GM19463 (cell line): ENCODE measurements at regions not wholly inside any gene's neighbourhood (a gene's known extent, or its start where the extent isn't known, plus 50 kb on each side); places are given as distances from the start of the nearest gene placed in this dataset.
A peak's percentile ranks its signal among the peaks of the same experiment; 100 is the strongest.
"Not testable (repeated sequence)": the region's sequence is repeated elsewhere in the genome, so short reads cannot be mapped to it uniquely, and the experiment has no call there.

ENCODE experiments used
- ATAC-seq: cut with Tn5 transposase; IDR thresholded peaks from one replicate; pipeline ENCODE4 v1.9.1; 2021; ENCODE audit warnings: mild to moderate bottlenecking, moderate library complexity; ENCODE audit not compliant: unreplicated experiment

GRCh38 chr5:177941386-177941785 is 54.7 kb downstream of the PROP1 start:
- not testable (repeated sequence) for ATAC-seq

DNA sequence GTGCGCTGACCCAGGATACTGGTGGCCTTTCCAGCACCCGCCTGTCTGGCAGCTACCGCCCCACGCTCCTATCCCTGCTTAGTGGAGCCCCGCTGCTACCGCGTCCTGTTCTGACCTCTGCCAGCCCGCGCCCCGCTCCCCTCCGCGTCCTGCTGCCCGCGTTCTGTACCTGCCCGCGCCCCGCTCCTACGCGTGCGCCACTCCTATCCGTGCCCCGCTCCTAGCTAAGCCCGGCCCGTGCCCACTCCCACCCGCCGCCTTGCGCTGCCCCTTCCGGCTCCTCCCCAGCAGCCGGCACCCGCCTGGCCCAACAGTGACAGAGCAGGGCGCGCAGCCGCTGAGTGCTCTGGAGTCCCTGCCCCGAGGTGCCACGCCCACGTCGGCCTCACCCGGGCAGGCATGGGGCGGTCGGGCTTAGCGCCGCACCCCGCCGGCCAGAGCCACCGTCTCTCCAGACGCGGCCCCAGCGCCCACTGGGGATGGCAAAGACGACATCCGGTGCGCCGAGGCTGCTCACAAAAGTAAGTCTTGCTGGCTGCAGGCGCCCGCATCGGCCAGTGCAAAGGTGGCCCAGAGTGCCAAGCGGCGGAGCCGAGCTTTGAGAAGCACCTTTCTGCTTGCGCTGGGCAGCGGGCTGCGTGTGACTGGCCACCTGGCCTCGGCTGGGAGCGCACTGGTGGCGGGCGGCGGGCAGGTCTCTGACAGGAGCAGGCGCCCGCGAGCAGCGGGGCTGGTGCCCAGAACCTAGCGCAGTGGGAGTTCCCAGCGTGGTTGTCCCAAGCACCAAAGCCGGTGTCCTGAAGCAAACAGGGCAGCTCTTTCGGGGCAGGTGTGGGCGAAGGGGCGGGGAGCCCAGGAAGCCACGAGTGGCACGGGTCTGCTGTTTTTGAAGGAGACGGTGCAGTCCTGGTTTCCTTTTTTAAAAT is 56.5 kb downstream of the PROP1 start:
- ATAC-seq, result peak; percentile 53

GRCh38 chr5:177938767-177939166 is 57.3 kb downstream of the PROP1 start:
- ATAC-seq, result not testable (repeated sequence)

DNA sequence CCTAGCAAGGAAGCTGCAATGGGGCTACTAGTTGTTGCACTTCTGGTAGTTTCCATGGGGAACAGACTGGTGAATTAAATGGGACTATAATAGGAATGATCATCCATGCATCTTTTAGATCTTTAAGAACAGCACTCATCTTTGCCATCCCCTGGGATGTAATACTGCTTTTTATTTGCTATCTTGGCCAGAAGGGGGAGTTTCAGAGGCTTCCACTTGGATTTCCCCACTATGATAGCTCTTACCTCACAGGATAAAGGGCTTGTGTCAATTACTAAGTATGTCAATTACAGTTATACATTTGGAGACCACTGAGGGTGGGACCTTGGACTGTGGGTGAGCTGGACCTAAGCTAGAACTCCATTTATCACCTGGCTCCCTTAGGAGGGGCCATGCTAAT is 61.8 kb downstream of the PROP1 start:
- ATAC-seq, result not testable (repeated sequence)

- not testable (repeated sequence) for ATAC-seq
Observed at GRCh38 chr5:177930269-177931022, 65.6 kb downstream of the PROP1 start.

- not testable (repeated sequence) for ATAC-seq
Observed at GRCh38 chr5:177929618-177930017, 66.4 kb downstream of the PROP1 start.

DNA sequence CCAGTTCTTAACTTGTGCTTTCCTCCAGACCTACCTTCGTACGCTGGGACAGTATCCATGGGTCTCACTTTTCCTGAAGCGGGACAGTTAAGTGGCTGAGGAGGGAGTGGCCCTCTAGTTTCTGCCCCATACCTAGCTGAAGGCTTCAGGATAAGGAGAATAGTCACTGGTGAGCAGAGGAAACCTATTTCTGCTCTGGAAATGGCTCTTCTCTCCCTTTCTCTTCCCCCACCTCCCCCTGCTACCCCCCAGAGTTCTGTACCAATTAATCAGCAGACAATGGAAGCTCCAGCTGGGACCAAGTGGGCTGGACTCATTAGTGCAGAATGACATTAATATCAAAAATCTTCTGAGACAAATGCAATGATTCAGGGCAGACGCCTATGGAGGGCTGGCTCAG is 68.5 kb downstream of the PROP1 start:
- not testable (repeated sequence) for ATAC-seq

GRCh38 chr5:177924577-177924976 is 71.5 kb downstream of the PROP1 start:
- not testable (repeated sequence) for ATAC-seq

DNA sequence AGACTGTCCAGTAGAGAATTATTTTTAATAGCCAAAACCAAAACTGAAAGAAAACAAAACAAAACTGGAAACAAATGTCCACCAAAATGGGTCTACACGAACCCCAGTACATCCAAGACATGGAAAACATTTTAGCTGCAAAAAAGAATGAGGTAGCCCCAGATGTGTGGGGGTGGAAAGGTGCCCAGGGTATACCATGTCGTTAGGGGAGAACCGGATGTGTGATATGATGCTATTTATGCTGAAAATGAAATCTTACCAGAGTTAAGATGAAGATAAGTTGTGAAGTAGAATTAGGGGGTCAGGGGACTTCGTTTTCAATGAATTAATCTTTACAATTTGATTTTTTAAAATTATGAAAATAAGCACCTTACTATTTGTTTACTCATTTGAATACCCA is 72.2 kb downstream of the PROP1 start:
- not testable (repeated sequence) for ATAC-seq

GRCh38 chr5:177923189-177923588 is 72.9 kb downstream of the PROP1 start:
- ATAC-seq, result not testable (repeated sequence)

DNA sequence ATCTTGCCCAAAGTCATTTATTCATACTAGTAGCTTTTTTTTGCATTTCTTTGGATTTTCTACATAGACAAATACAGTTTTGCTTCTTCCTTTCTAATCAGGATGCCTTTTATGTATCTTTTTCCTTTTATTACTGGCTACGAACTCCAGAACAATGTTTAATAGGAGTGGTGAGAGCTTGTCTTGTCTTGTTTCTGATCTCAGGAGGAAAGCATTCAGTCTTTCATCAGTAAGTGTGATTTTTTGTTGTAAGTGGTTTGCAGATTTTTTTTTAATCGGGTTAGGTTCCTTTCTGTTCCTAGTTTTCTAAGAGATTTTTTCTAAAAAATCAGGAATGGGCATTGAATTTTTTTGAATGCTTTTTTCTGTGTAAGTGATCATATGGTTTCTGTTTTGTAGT is 86.8 kb downstream of the PROP1 start:
- ATAC-seq, result not testable (repeated sequence)

- not testable (repeated sequence) for ATAC-seq
Observed at GRCh38 chr5:177902806-177903205, 93.2 kb downstream of the PROP1 start.

DNA sequence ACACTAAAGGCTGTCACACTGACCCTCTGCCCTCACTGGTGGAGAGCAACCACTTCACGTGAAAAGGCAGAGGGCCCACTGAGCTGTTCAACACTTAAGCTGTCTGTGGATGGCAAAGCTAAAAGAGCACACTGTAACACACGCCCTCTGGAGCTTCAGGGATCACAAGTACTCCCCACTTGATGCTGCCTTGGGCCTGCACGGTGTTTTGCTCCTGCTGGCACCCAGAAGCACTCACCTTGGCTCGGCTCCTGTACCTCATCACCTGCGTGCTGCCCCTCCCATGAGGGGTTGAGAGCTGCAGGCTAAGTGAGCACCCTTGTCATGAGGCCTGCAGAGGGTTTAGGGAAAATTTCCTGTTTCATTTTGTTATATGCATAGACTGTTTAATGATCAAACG is 96.0 kb downstream of the PROP1 start:
- not testable (repeated sequence) for ATAC-seq

DNA sequence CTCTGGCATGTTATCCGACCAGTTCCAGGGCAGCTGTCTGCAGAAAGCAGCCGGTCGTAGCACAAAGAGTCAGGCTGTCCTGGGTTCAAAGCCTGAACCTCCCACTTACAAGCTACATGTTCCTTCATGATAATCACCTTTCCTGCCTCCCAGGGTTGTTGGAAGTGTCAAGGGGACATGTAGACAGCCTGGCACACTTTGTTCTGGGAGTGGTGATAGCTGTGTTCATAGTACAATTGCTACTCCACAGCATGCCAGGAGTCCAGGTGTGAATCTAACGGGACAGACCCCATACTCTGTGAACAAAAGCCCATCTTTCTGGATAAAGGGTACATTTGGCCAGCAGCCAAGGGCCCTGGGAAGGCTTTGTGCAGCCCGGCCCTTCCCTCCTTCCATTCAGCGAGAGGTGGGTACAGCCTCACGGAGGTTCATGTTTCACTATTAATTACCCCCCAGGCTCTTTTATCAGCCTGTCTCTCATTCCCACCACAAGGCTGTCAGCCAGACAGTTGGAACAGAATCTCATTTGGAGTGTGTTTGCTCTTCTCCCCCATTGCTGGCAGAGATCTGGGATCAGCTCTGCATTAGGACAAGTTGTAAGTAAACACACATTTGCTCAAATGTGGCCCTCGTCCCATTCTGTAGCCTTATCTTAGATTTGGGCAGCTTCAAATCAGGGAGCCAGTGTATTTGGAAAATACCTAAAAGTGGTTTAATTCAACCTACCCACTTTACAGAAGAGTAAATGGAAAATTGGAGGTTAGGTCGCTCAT is 101.2 kb downstream of the PROP1 start:
- ATAC-seq, result not testable (repeated sequence)

GRCh38 chr5:177892357-177892665 is 103.7 kb downstream of the PROP1 start:
- ATAC-seq, result not testable (repeated sequence)

DNA sequence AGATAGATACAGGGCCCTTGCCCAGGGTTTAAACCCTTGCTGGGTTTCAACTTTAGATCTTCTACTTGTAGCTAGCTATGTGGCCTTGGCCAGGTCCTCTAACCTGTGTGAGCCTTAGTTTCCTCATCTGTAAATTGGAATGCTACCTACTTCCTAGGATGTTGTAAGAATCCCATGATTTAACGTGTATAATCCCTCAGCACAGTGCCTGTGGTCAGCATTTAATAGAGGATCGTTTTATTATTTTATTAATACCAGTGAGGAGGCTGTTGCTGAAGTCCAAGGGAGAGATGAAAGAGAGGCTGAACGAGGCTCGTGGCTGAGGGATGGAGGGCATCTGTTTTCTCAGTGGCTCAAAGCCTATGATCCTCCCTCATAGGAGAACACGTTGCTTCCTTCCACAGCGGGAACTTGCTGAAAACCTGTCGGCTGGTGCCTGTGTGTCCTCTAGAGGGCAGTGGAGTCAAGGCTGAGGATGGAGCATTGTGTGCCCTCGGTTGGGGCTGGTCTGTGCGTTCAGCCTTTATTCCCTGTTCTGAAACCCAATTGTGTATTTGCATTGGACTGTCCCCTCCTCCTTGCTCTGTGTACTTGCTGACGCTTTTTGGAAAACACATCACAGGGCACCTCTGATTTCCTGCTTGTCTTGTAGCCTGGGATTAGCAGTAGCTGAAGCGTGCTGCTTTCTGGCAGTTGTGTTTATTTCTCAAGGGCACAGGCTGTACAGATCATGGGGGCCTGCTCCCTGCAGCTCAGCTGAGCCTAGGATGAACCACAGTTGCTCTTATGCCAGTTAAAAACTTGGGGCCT is 104.3 kb downstream of the PROP1 start:
- peak; percentile 94 for ATAC-seq

DNA sequence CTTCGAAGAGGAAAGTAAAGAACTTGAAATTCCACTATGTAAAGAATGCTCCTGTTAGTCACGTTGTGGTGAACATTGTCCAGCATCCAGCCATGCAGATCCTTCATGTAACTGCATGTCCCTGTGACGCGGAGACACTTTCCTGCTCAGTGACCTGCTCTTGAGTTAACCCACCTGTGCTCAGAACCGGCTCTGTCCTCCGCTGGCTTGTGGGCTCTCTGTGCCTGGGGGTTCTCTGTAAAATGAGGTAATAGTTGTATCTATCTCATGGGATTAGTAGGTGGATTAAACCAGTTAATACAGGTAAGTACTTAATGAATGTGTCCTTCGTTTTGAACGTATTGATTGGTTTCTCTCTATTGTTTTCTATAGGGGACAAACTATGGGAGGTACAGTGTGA is 100.6 kb upstream of the FAM153A start:
- not testable (repeated sequence) for ATAC-seq

GRCh38 chr5:177875900-177876238 is 93.2 kb upstream of the FAM153A start:
- ATAC-seq, result not testable (repeated sequence)

- ATAC-seq, result peak; percentile 96
Observed at GRCh38 chr5:177875013-177875899, 92.6 kb upstream of the FAM153A start.
